Stomach (tissue), 8 donors: ENCODE measurements at regions not wholly inside any gene's neighbourhood (a gene's known extent, or its start where the extent isn't known, plus 50 kb on each side); places are given as distances from the start of the nearest gene placed in this dataset.

Experiments
- DNase-seq, 2 donors: peaks; one replicate each; pipeline versions ENCODE4 v3.0.0 to v3.0.0-alpha.2; 2013 to 2019
- H3K27ac ChIP-seq, 5 donors: fragments of 200-600 bp in 4 of 5; sonication (generic) in 4 of 5; one replicate each; pipeline ENCODE4 v1.5.1; 2013 to 2019; ENCODE audit warnings: mild to moderate bottlenecking in 1 of 5, moderate library complexity in 1 of 5
- H3K27me3 ChIP-seq, 3 donors: fragments of 200-600 bp; sonication (generic); one replicate each; pipeline ENCODE4 v1.5.1; 2017 to 2019; ENCODE audit warnings: mixed run types in 1 of 3
- H3K36me3 ChIP-seq, 4 donors: fragments of 200-600 bp; sonication (generic); 1 replicate in 3 of 4; 2 replicates in 1 of 4; pipeline ENCODE4 v1.5.1; 2016 to 2019
- H3K4me1 ChIP-seq, 4 donors: fragments of 200-600 bp; sonication (generic); one replicate each; pipeline ENCODE4 v1.5.1; 2016 to 2019
- H3K4me3 ChIP-seq, 4 donors: fragments of 200-600 bp; sonication (generic) in 3 of 4; one replicate each; pipeline ENCODE4 v1.5.1; 2016 to 2019; ENCODE audit warnings: mild to moderate bottlenecking in 1 of 4
- H3K9me3 ChIP-seq, 4 donors: fragments of 200-600 bp; sonication (generic); one replicate each; pipeline ENCODE4 v1.5.1; 2016 to 2019
- EP300 ChIP-seq: sonication (generic); formaldehyde crosslinking; IDR thresholded peaks from one replicate; pipeline ENCODE4 v1.6.1; 2017; ENCODE audit warnings: antibody characterized with exemption
- POLR2A ChIP-seq, 4 donors: fragments of 450-650 bp; IDR thresholded peaks; one replicate each; pipeline ENCODE4 v1.6.1; 2016; ENCODE audit warnings: antibody characterized with exemption in 4 of 4, control low read depth in 2 of 4, mild to moderate bottlenecking in 1 of 4, moderate library complexity in 1 of 4
- POLR2AphosphoS5 ChIP-seq, 3 donors: sonication (generic); formaldehyde crosslinking; IDR thresholded peaks; one replicate each; pipeline ENCODE4 v1.6.1; 2016; ENCODE audit warnings: antibody characterized with exemption in 3 of 3
- WGBS, 5 donors: extraction: QIAGEN DNeasy Blood & Tissue Kit in 3 of 5; methylation state at CpG; one replicate each; pipeline versions ENCODE4 v1.1.5 to v1.1.7; 2013 to 2018; 5-methylcytosine and 5-hydroxymethylcytosine counted together
- intact Hi-C: fragments of 100-400 bp; cut with DNase I; formaldehyde crosslinking; loops from one replicate; pipeline ENCODE4 v1.15.1; 2023; ENCODE audit warnings: low total_unique reads
- TF ChIP-seq, protein P1 (sequence below), 7 experiments: fragments of 450-650 bp in 4 of 7; fragments of 200-600 bp in 3 of 7; sonication (generic) in 3 of 7; IDR thresholded peaks; one replicate each; pipeline ENCODE4 v1.5.1; 2016 to 2019; ENCODE audit warnings: antibody characterized with exemption in 7 of 7, control low read depth in 2 of 7, mild to moderate bottlenecking in 1 of 7
- donor health status: healthy with polysubstance abuse.
- donor health status: Bipolar disorder and iron deficiency.
- donor health status: healthy.

DNA sequence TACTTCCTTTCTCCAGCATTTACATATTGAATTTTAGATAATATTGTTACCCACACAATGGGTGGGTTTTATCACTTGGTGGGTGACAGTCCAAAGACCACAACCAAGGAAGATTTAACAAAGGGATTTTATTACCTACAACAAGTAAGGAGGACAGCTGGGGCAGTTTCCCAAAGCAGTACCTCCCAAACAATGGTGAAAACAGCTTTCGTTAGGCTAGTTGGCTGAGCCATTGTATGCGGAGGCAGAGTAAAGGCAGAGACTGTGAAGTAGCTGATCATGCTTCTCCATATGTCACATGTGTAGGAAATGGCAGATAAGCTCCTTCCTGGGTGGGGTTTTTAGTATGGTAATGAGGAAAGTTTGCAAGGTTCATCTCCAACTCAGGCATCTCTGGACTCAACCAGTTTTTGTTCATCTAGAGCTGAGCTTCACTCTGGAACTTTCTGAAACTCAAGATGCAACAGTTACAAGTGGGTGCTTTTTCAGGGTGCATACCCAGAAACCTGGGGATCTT is 104.3 kb upstream of the PSMD7 start:
- intact Hi-C loops, result no loop called here
- H3K9me3 ChIP-seq, result no peaks in the 10 kb centered on the region
- H3K4me1 ChIP-seq, result no peaks in the 10 kb centered on the region
- H3K27ac ChIP-seq, result no peak overlapping the region
- no peaks in the 10 kb centered on the region for H3K36me3 ChIP-seq
- 79 to 94% (median 83%) methylated on average over 2 of the region's 2 CpGs for WGBS, 5 donors
- no peak for DNase-seq
- H3K4me3 ChIP-seq, result no peak overlapping the region
- TF ChIP-seq, protein P1, sequence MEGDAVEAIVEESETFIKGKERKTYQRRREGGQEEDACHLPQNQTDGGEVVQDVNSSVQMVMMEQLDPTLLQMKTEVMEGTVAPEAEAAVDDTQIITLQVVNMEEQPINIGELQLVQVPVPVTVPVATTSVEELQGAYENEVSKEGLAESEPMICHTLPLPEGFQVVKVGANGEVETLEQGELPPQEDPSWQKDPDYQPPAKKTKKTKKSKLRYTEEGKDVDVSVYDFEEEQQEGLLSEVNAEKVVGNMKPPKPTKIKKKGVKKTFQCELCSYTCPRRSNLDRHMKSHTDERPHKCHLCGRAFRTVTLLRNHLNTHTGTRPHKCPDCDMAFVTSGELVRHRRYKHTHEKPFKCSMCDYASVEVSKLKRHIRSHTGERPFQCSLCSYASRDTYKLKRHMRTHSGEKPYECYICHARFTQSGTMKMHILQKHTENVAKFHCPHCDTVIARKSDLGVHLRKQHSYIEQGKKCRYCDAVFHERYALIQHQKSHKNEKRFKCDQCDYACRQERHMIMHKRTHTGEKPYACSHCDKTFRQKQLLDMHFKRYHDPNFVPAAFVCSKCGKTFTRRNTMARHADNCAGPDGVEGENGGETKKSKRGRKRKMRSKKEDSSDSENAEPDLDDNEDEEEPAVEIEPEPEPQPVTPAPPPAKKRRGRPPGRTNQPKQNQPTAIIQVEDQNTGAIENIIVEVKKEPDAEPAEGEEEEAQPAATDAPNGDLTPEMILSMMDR (IDR thresholded peaks at IDR 0.05), result no peak
- no peak for TF ChIP-seq POLR2AphosphoS5 (IDR thresholded peaks at IDR 0.05)
- no peak for TF ChIP-seq POLR2A (IDR thresholded peaks at IDR 0.05)
- no peak for TF ChIP-seq EP300
- H3K27me3 ChIP-seq, result no peaks in the 10 kb centered on the region

DNA sequence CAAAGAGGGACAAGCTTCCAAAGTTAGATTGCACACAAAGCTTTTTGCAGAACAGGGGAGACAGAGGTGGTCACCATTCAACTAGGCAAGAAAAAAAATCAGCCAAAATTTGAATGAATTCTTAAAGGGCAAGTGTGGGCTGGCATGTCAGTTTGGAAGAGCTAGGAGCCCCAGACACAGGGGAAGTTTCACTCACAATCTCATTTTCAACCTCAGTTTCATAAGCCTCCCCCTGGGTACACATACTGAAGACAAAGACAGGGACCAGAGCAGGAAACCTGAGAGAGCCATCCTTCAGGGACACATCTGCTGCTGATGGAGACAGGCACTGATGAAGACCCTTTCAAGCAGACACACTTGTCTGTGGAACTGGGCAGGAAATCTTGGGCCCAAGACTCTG is 106.3 kb upstream of the PSMD7 start:
- Histone ChIP-seq H3K4me3 (no peak overlapping the region), H3K27me3 (no peaks in the 10 kb centered on the region), H3K27ac (no peak overlapping the region), H3K4me1 (no peaks in the 10 kb centered on the region), H3K36me3 (no peaks in the 10 kb centered on the region), H3K9me3 (no peaks in the 10 kb centered on the region)
- DNase-seq, result no peak
- intact Hi-C loops, result no loop called here
- TF ChIP-seq POLR2AphosphoS5 (IDR thresholded peaks at IDR 0.05) (no peak), POLR2A (IDR thresholded peaks at IDR 0.05) (no peak), EP300 (no peak)
- TF ChIP-seq, protein P1 (IDR thresholded peaks at IDR 0.05), result no peak

DNA sequence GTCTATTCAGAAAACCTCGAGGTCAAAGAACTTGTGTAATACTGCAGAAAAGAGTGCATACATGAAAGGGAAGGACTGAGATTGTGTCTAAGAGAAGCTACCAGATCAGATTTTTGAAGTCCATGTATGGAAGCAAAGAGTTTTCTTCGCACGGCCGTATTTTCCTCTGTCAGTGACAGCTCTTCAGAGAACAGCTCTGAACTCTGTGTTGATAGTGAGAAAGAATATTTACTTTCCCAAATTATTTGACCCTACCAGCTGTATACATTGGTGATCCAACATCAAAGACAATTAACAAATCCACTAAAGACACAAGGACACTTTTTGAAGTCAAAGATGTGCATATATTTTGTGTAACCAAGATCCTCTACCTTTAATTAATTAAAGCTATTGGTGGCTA is 107.8 kb upstream of the PSMD7 start:
- WGBS, 5 donors, result 82 to 91% (median 90%) methylated on average over 4 of the region's 4 CpGs
- Histone ChIP-seq H3K27me3 (no peaks in the 10 kb centered on the region), H3K27ac (no peak overlapping the region), H3K9me3 (no peaks in the 10 kb centered on the region), H3K36me3 (no peaks in the 10 kb centered on the region), H3K4me3 (no peak overlapping the region), H3K4me1 (no peaks in the 10 kb centered on the region)
- intact Hi-C loops, result no loop called here
- no peak for DNase-seq
- no peak for TF ChIP-seq POLR2A (IDR thresholded peaks at IDR 0.05)

DNA sequence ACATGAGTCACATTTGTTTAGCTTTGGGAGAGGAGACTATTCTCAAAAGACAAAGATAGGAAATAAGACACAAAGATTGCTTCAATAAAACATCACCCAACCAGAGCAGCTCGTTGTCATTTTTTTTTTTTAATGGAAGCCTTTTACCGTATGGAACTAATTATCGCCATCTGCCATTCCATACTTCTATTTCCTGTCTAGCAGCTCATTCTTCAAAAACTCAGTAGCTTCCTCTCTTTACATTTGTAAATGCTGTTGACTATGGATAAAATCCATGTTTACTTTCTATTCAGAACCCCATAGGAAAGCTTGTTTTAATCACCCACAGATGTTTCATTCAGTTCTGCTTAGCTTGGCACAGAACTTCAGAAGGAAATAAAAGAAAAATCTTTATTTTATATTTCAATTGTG is 110.0 kb upstream of the PSMD7 start:
- Histone ChIP-seq H3K4me1 (no peaks in the 10 kb centered on the region), H3K27ac (no peak overlapping the region), H3K9me3 (peaks cover 0 to 8% (median 6%) of the 10 kb centered on the region in 4 donors), H3K36me3 (no peaks in the 10 kb centered on the region), H3K27me3 (no peaks in the 10 kb centered on the region), H3K4me3 (no peak overlapping the region)
- no peak for TF ChIP-seq POLR2AphosphoS5 (IDR thresholded peaks at IDR 0.05)
- TF ChIP-seq, protein P1 (IDR thresholded peaks at IDR 0.05), result no peak
- no peak for TF ChIP-seq EP300
- no peak for TF ChIP-seq POLR2A (IDR thresholded peaks at IDR 0.05)
- peak in 1 of 2 donors; percentile 59 for DNase-seq
- intact Hi-C loops, result no loop called here
- 29 to 42% (median 35%) methylated on average over 3 of the region's 3 CpGs for WGBS, 5 donors

DNA sequence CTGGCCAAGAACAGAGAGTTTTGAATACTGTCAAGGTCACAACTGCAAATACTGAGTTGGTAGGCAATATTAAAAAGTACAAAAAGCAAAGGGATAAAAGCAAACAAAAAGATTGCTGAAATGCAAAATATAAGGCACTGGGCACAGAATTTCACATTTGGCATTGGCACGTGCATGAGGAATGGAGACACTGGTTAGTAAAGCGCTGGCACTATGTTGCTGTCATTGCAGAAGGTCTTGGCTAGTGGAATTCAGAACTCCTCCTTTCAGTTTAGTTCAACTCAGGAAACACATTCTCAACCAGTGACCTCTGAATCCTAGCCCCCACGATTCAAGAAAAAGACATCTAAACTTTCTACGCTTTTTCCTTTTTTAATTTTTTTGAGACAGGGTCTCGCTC is 111.8 kb upstream of the PSMD7 start:
- WGBS, 5 donors, result 81 to 91% (median 90%) methylated on average over 5 of the region's 5 CpGs
- Histone ChIP-seq H3K9me3 (peaks cover 0 to 9% (median 7%) of the 10 kb centered on the region in 4 donors), H3K27ac (no peak overlapping the region), H3K4me3 (no peak overlapping the region), H3K4me1 (no peaks in the 10 kb centered on the region), H3K36me3 (no peaks in the 10 kb centered on the region), H3K27me3 (no peaks in the 10 kb centered on the region)
- intact Hi-C loops, result no loop called here
- no peak for TF ChIP-seq EP300
- TF ChIP-seq, protein P1 (IDR thresholded peaks at IDR 0.05), result no peak
- no peak for TF ChIP-seq POLR2A (IDR thresholded peaks at IDR 0.05)
- TF ChIP-seq POLR2AphosphoS5 (IDR thresholded peaks at IDR 0.05), result no peak
- DNase-seq, result no peak
